ENCODE measurements at regions not wholly inside any gene's neighbourhood (a gene's known extent, or its start where the extent isn't known, plus 50 kb on each side); places are given as distances from the start of the nearest gene placed in this dataset.

- Mint-ChIP-seq H3K36me3 (ENCODE audit: low read depth) (no peaks in the 10 kb centered on the region), H3K4me3 (no peak overlapping the region), H3K4me1 (ENCODE audit: low read depth) (no peaks in the 10 kb centered on the region), H3K27me3 (ENCODE audit: insufficient read depth) (no peaks in the 10 kb centered on the region; the same call in 1 of the 2 replicates), H3K27ac (no peak overlapping the region), H3K9me3 (peaks cover 47% of the 10 kb centered on the region)
- DNase-seq, result no peak
- TF ChIP-seq CTCF (IDR thresholded peaks at IDR 0.05), result no peak
These were observed 370.1 kb downstream of the BMP2 start for GRCh38 chr20:7137395-7138151.

DNA sequence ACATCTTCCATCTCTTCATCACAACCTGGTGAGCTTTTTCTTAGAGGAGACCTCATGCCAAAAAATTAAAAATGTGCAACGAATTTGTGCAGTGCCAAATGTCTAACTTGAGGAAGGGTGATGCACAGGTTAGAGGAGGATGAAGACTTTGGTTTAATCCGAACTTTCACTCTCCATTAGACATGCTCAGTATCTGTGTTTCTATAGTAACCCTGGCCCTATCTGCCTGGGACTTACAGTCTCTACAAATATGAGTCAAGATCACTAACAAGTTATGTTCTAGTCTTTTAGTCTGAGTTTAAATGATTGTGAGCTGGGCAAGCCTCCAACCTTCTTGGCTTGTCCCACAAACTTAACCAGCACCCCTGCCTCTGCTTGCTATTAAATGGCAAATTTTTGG, 377.0 kb downstream of the BMP2 start:
- TF ChIP-seq CTCF (IDR thresholded peaks at IDR 0.05), result no peak
- no peak for DNase-seq
- Mint-ChIP-seq H3K4me3 (no peak overlapping the region), H3K36me3 (ENCODE audit: low read depth) (peaks cover 6% of the 10 kb centered on the region; the same call in 1 of the 2 replicates), H3K27ac (no peak overlapping the region), H3K4me1 (ENCODE audit: low read depth) (no peaks in the 10 kb centered on the region), H3K9me3 (peaks cover 40% of the 10 kb centered on the region), H3K27me3 (ENCODE audit: insufficient read depth) (no peaks in the 10 kb centered on the region; the same call in 1 of the 2 replicates)

DNA sequence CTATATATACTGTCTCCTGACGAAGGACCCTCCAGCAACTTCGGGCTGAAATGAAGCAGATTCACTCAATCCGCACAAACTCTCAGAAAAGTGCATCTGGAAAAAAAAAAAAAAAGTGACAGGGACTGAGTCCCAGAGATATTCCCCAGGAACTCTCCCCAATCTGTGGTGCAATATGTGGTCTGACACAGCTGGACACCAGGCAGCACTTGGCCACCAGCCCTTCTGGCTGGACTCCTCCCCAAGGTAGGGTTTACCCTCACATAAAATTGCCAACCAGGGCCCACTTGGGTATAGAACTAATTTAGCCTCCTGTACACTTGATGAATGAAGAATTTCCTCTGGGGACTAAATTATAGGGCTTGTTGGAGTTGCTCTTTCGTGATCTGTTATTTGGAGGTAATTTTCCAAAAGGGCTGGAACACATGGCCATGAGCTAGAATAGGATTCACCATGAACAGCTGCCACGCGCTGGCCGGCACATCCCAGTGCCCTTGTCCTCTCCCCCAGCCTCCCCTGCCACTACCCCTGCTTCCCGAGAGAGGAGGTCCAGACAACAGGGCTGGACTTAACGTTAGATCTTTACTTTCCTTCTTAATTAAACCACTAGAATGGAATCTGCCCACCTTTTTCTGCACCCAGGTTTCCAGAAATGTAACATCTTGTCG, 379.2 kb downstream of the BMP2 start:
- H3K27me3 Mint-ChIP-seq (ENCODE audit: insufficient read depth), result no peaks in the 10 kb centered on the region; the same call in 1 of the 2 replicates
- H3K27ac Mint-ChIP-seq, result no peak overlapping the region
- peaks cover 6% of the 10 kb centered on the region; the same call in 1 of the 2 replicates for H3K36me3 Mint-ChIP-seq (ENCODE audit: low read depth)
- no peak for DNase-seq
- no peak overlapping the region for H3K4me3 Mint-ChIP-seq
- TF ChIP-seq CTCF (IDR thresholded peaks at IDR 0.05), result no peak
- no peaks in the 10 kb centered on the region for H3K4me1 Mint-ChIP-seq (ENCODE audit: low read depth)
- peaks cover 34% of the 10 kb centered on the region for H3K9me3 Mint-ChIP-seq

DNA sequence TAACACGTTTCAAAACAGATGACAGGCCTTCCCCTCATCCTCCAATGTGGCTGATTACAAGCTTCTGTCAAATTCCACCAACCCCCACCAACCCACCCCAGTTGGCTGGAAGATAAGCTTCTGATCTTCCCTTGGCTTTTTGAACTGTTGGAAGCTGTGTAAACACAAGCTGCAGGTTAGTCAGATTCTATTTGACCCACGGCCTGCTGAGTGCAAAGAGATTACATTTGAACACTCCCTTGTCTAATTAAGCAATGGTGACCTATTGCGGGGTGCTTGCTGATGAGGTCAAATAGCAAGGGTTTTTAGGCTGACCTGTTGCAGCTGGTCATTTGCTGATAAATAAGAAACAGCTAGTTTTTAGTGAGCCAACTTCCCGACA, 379.7 kb downstream of the BMP2 start:
- Mint-ChIP-seq H3K4me3 (no peak overlapping the region), H3K27ac (no peak overlapping the region), H3K9me3 (peaks cover 34% of the 10 kb centered on the region), H3K4me1 (ENCODE audit: low read depth) (no peaks in the 10 kb centered on the region), H3K36me3 (ENCODE audit: low read depth) (peaks cover 6% of the 10 kb centered on the region; the same call in 1 of the 2 replicates), H3K27me3 (ENCODE audit: insufficient read depth) (no peaks in the 10 kb centered on the region)
- TF ChIP-seq CTCF (IDR thresholded peaks at IDR 0.05), result no peak
- DNase-seq, result no peak

DNA sequence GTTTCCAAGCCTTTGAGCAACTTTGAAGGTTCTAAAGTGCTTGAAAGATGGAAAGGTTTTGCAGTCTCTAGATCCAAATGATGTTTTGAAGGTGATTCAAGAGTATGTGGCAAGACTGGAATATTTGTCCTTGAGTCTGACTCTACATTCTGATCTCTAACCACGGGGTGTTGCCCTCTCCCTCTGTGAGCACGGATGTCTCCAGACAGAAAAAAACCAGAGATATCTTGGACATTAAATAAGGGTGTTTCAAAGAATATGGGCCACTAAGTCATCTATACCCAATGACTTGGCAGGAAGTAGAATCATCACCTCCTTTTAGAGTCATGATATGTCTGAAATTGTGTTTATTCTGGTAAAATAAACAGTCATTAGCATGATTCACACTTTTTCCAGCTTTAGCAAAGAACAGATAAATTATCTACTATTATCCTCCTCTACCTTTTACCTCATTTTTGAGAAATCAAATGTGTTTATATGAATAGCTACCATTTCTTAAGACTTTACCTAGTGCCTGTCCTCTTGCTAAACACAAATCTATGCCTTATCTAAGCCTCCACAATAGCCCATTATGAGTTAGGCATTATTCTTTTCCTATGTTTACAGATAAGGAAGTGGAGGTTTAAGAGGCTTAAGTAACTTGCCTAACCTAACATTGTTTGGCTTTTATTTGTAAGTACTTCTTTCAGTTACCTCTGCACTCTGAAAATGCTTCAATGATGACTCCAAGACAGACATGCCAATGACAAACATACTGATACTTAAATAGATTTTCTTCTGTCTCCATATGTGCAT, 384.4 kb downstream of the BMP2 start:
- DNase-seq, result no peak
- peaks cover 6% of the 10 kb centered on the region; the same call in 1 of the 2 replicates for H3K36me3 Mint-ChIP-seq (ENCODE audit: low read depth)
- no peaks in the 10 kb centered on the region; the same call in 1 of the 2 replicates for H3K27me3 Mint-ChIP-seq (ENCODE audit: insufficient read depth)
- no peak overlapping the region for H3K4me3 Mint-ChIP-seq
- peaks cover 46% of the 10 kb centered on the region for H3K9me3 Mint-ChIP-seq
- H3K4me1 Mint-ChIP-seq (ENCODE audit: low read depth), result no peaks in the 10 kb centered on the region
- H3K27ac Mint-ChIP-seq, result no peak overlapping the region
- TF ChIP-seq CTCF (IDR thresholded peaks at IDR 0.05), result no peak

Data from HFFc6 (cell line).